ENCODE measurements at regions not wholly inside any gene's neighbourhood (a gene's known extent, or its start where the extent isn't known, plus 50 kb on each side); places are given as distances from the start of the nearest gene placed in this dataset.

- TF ChIP-seq CTCF (conservative IDR thresholded peaks at IDR 0.05; ENCODE audit: low read length) (no peak), EZH2phosphoT487 (IDR thresholded peaks at IDR 0.05; ENCODE audit: borderline replicate concordance) (no peak)
These were observed 108.3 kb upstream of the PLEKHA5 start for GRCh38 chr12:19021240-19021639.

Data from Loucy (cell line).